Uterus (tissue), 3 donors: ENCODE measurements at regions not wholly inside any gene's neighbourhood (a gene's known extent, or its start where the extent isn't known, plus 50 kb on each side); places are given as distances from the start of the nearest gene placed in this dataset.

Experiments
- DNase-seq, 2 donors: peaks; one replicate each; pipeline ENCODE4 v3.0.0-alpha.2; 2019 to 2020
- H3K27ac ChIP-seq, 2 donors: fragments of 200-600 bp; sonication (generic); 1 replicate in 1 of 2; 2 replicates in 1 of 2; pipeline ENCODE4 v1.5.1; 2016 to 2018
- H3K27me3 ChIP-seq, 2 donors: fragments of 200-600 bp; sonication (generic); one replicate each; pipeline ENCODE4 v1.5.1; 2018 to 2019; ENCODE audit warnings: control low read depth in 1 of 2
- H3K36me3 ChIP-seq, 2 donors: fragments of 200-600 bp; sonication (generic); one replicate each; pipeline ENCODE4 v1.5.1; 2019; ENCODE audit warnings: control low read depth in 1 of 2
- H3K4me1 ChIP-seq, 2 donors: fragments of 200-600 bp; sonication (generic); one replicate each; pipeline ENCODE4 v1.5.1; 2018 to 2019; ENCODE audit warnings: control low read depth in 1 of 2
- H3K4me3 ChIP-seq, 2 donors: fragments of 200-600 bp; sonication (generic); 1 replicate in 1 of 2; 2 replicates in 1 of 2; pipeline ENCODE4 v1.5.1; 2018 to 2019; ENCODE audit warnings: mild to moderate bottlenecking in 1 of 2
- H3K9me3 ChIP-seq, 2 donors: fragments of 200-600 bp; sonication (generic); one replicate each; pipeline ENCODE4 v1.5.1; 2019; ENCODE audit warnings: control low read depth in 1 of 2
- POLR2A ChIP-seq, 2 donors: fragments of 450-650 bp; IDR thresholded peaks; one replicate each; pipeline ENCODE4 v1.6.1; 2016; ENCODE audit warnings: antibody characterized with exemption in 2 of 2, mild to moderate bottlenecking in 1 of 2, moderate library complexity in 1 of 2
- intact Hi-C: fragments of 100-400 bp; cut with DNase I; formaldehyde crosslinking; loops from one replicate; pipeline ENCODE4 v1.15.1; 2023; ENCODE audit warnings: low total_unique reads
- TF ChIP-seq, protein P1 (sequence below), 4 experiments: fragments of 200-600 bp in 2 of 4; fragments of 450-650 bp in 2 of 4; sonication (generic) in 2 of 4; IDR thresholded peaks; one replicate each; pipeline ENCODE4 v1.5.1; 2016 to 2019; ENCODE audit warnings: antibody characterized with exemption in 4 of 4, mild to moderate bottlenecking in 2 of 4, moderate library complexity in 1 of 4
- donor health status: DM: yes; HTN: yes; CAD: no.

DNA sequence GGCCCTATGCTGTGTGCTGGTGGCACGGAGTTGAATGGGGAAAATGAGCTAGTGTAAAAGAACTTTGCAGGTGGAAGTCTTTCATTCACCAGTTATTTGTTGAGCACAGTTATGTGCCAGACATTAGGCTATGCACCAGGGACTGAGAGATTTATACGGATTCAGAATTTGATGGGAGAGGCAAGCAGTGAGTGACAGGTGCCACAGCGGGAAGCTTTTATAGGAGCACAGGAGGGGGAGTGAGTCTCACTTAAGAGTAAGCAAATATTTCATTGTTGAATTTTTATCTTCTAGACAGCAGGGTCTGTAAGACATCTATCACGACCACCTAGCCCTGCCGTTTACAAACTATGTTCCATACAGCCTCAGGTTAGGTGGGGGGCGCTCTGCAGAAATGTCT is 320.6 kb downstream of the SNAPC1 start:
- intact Hi-C loops = no loop called here
- Histone ChIP-seq H3K4me1 (no peaks in the 10 kb centered on the region), H3K36me3 (no peaks in the 10 kb centered on the region), H3K9me3 (no peaks in the 10 kb centered on the region), H3K4me3 (no peak overlapping the region), H3K27ac (no peak overlapping the region), H3K27me3 (no peaks in the 10 kb centered on the region)
- no peak for TF ChIP-seq POLR2A (IDR thresholded peaks at IDR 0.05)
- no peak for DNase-seq

DNA sequence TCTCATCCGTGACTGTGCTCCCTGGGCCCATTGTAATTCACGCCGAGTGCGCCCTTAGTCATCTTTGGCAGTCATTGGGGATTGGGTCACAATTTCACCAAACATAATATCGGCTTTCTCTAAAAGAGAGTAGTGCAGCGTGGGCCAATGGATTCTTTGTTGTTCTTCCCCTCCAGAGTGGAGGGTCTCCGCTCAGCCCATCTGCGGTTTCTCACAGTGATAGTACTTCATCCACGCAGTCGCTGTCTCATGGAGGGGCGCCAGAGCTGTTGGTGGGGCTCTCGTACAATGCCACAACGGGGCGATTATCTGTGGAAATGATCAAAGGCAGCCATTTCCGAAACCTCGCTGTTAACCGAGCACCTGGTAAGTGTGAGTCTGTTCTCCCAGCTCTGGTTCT is 321.8 kb downstream of the SNAPC1 start:
- Histone ChIP-seq H3K27ac (no peak overlapping the region), H3K9me3 (no peaks in the 10 kb centered on the region), H3K4me3 (no peak overlapping the region), H3K4me1 (no peaks in the 10 kb centered on the region), H3K36me3 (no peaks in the 10 kb centered on the region), H3K27me3 (no peaks in the 10 kb centered on the region)
- TF ChIP-seq, protein P1, sequence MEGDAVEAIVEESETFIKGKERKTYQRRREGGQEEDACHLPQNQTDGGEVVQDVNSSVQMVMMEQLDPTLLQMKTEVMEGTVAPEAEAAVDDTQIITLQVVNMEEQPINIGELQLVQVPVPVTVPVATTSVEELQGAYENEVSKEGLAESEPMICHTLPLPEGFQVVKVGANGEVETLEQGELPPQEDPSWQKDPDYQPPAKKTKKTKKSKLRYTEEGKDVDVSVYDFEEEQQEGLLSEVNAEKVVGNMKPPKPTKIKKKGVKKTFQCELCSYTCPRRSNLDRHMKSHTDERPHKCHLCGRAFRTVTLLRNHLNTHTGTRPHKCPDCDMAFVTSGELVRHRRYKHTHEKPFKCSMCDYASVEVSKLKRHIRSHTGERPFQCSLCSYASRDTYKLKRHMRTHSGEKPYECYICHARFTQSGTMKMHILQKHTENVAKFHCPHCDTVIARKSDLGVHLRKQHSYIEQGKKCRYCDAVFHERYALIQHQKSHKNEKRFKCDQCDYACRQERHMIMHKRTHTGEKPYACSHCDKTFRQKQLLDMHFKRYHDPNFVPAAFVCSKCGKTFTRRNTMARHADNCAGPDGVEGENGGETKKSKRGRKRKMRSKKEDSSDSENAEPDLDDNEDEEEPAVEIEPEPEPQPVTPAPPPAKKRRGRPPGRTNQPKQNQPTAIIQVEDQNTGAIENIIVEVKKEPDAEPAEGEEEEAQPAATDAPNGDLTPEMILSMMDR (IDR thresholded peaks at IDR 0.05) = no peak
- TF ChIP-seq POLR2A (IDR thresholded peaks at IDR 0.05) = no peak
- DNase-seq = no peak
- intact Hi-C loops = no loop called here

DNA sequence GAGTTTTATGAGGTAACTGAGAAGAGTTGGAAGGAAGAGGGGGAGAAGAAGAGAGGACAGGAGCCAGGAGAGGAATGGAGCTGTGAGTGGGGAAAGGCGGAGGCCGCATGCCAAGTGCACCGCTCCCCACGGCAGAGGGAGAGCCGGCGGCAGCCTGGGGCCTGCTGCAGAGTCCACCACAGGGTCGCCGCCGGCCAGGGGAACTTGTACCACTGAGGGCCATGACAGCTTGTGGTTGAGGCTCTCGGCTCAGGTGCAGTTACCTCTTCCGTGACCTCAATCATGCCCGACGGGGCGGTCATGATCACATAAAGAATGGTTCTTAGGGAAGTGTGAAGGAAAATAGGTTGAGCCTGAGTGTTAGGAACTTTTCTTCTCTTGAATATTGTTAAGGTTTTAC is 325.0 kb downstream of the SNAPC1 start:
- Histone ChIP-seq H3K27ac (no peak overlapping the region), H3K9me3 (no peaks in the 10 kb centered on the region), H3K36me3 (no peaks in the 10 kb centered on the region), H3K27me3 (no peaks in the 10 kb centered on the region), H3K4me3 (no peak overlapping the region), H3K4me1 (no peaks in the 10 kb centered on the region)
- no peak for TF ChIP-seq POLR2A (IDR thresholded peaks at IDR 0.05)
- TF ChIP-seq, protein P1 (IDR thresholded peaks at IDR 0.05) = no peak
- intact Hi-C loops = no loop called here
- no peak for DNase-seq

DNA sequence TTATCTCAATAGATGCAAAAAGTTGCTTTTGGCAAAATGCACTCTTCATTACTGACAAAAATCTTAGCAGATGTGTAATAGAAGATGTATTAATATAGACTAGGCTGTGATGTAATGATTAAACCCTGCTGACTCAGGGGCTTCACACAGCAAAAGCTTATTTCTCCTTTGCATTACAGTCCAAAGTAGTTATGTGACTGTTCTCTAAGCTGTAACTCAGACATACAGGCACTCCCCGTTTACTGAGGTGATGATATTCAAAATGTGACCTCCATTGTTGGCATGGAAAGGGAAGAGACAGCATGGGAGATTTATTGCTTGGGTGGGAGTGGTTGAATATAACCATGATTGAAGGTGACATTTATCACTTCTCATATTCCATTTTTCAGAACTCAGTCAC is 331.5 kb downstream of the SNAPC1 start:
- intact Hi-C loops = no loop called here
- Histone ChIP-seq H3K27me3 (no peaks in the 10 kb centered on the region), H3K36me3 (no peaks in the 10 kb centered on the region), H3K4me3 (no peak overlapping the region), H3K4me1 (no peaks in the 10 kb centered on the region), H3K27ac (no peak overlapping the region), H3K9me3 (no peaks in the 10 kb centered on the region)
- no peak for DNase-seq
- no peak for TF ChIP-seq POLR2A (IDR thresholded peaks at IDR 0.05)
- TF ChIP-seq, protein P1 (IDR thresholded peaks at IDR 0.05) = no peak

DNA sequence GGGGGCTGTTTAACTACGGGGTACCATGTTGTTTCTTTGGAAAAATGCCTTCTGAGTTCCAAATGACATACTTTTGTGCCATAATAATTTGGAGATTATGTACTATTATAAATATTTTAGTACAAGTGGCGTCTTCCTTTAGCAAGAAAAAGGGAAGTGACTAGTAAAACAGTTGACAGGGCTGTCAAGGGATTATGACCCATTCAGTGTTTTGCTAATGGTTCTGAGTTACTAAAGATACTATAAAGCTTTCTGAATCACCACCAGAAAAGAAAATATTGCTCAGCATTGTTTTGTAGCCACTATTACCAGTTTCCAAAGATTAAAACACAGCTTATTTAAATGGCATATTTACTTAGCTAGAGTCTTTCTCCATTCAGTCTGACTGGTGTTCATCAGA is 334.9 kb downstream of the SNAPC1 start:
- no peaks in the 10 kb centered on the region for H3K27me3 ChIP-seq
- DNase-seq = no peak
- TF ChIP-seq, protein P1 (IDR thresholded peaks at IDR 0.05) = no peak
- TF ChIP-seq POLR2A (IDR thresholded peaks at IDR 0.05) = no peak
- H3K27ac ChIP-seq = no peak overlapping the region
- no peaks in the 10 kb centered on the region for H3K4me1 ChIP-seq
- no peaks in the 10 kb centered on the region for H3K36me3 ChIP-seq
- intact Hi-C loops = no loop called here
- H3K9me3 ChIP-seq = no peaks in the 10 kb centered on the region
- H3K4me3 ChIP-seq = no peak overlapping the region

DNA sequence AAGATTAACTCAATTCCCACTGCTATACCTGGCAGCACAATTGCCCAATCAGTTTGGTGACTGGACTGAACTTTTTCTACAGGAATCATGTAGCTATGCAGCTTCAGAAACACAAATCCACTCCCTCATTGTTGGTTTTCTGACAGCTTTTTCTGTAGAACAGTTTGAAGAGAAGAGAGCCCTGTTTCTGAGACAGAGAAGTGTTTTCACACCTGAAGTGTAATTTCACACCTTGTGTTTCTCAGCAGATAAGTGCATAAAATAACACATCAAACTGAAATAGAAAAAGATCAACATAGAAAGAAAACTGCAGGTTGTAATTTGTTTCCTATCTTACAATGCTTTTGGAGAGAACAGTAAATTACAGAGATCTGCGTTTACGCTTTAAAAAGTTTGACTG is 335.6 kb downstream of the SNAPC1 start:
- intact Hi-C loops = no loop called here

More for the DNA sequence above, 335.6 kb downstream of the SNAPC1 start:
- no peaks in the 10 kb centered on the region for H3K36me3 ChIP-seq
- no peaks in the 10 kb centered on the region for H3K9me3 ChIP-seq
- no peak overlapping the region for H3K4me3 ChIP-seq
- DNase-seq = no peak
- H3K27ac ChIP-seq = no peak overlapping the region
- no peaks in the 10 kb centered on the region for H3K4me1 ChIP-seq
- no peaks in the 10 kb centered on the region for H3K27me3 ChIP-seq
- TF ChIP-seq, protein P1 (IDR thresholded peaks at IDR 0.05) = no peak
- TF ChIP-seq POLR2A (IDR thresholded peaks at IDR 0.05) = no peak
